ENCODE measurements at regions not wholly inside any gene's neighbourhood (a gene's known extent, or its start where the extent isn't known, plus 50 kb on each side); places are given as distances from the start of the nearest gene placed in this dataset.
A peak's percentile ranks its signal among the peaks of the same experiment; 100 is the strongest.

DNA sequence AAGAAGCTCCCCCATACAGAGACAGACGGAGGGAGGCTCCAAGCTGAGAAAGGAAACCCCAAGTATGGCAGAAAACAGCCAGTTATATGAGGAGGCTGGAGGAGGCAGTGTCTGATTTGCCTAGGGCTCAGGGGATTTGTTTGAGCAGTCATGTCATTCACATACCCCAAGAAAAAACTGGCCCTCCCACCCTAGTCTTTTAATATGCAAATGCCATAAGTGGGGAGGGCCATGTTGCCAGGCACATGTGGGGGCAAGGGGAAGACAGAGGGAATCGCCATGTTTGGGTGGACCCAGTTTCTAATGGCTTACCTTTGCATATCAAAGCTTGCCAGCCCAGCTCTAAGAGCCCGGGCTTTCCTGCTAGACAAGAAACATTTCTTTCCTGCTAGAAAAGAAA, 1163.8 kb downstream of the TAF11L14 start:
- H3K27me3 ChIP-seq (replicated peaks in 1 of 4; ENCODE audit: control insufficient read depth in 3 of 4, extremely low read depth in 1 of 4, insufficient read depth in 3 of 4, low read length in 3 of 4) = no peaks in the 10 kb centered on the region
- no peak overlapping the region for H2AK5ac ChIP-seq (ENCODE audit: low read depth, low read length)
- POLR2A ChIA-PET (ENCODE audit: partially characterized antibody) = interaction anchor here (0.6 kb wide), 1 partner anchor 518 kb away, joined by 4 read pairs; no protein-coding TSS in a partner anchor
- no peak overlapping the region for H3K56ac ChIP-seq (replicated peaks; ENCODE audit: insufficient read length, low read depth, low read length)
- peaks cover 0 to 12% (median 10%) of the 10 kb centered on the region in 4 experiments; a peak in 5 of 7 replicates for H3K4me1 ChIP-seq (replicated peaks in 1 of 4; ENCODE audit: control insufficient read depth in 3 of 4, insufficient read depth in 4 of 4, low read length in 3 of 4)
- no peaks in the 10 kb centered on the region for H3K79me1 ChIP-seq (ENCODE audit: low read depth, low read length)
- CTCF ChIA-PET (ENCODE audit: partially characterized antibody) = no interaction called here
- no peak overlapping the region for H4K8ac ChIP-seq (ENCODE audit: extremely low read depth, insufficient read depth, low read length)
- no peak overlapping the region for H2BK12ac ChIP-seq (ENCODE audit: low read depth, low read length)
- 21% methylated on average over 3 of the region's 3 CpGs; no CpG with 5 or more reads in 1 of the 2 experiments for WGBS, 2 experiments (ENCODE audit: extremely low coverage in 1 of 2, insufficient coverage in 1 of 2, insufficient read length in 1 of 2, insufficient replicate concordance in 2 of 2, low coverage in 1 of 2, low lambda C conversion rate in 2 of 2, missing lambda C conversion rate in 1 of 2)
- H3K4me2 ChIP-seq (ENCODE audit: insufficient read depth in 1 of 2, low read depth in 2 of 2, low read length in 2 of 2) = peak overlapping the region in 1 of 2 experiments; percentile 30; a peak in 2 of 4 replicates
- no peak overlapping the region for H2BK120ac ChIP-seq (replicated peaks; ENCODE audit: low read depth, low read length)
- DNase-seq (ENCODE audit: low read depth in 1 of 2, low spot score in 2 of 2) = peak in 1 of 2 experiments; percentile 87
- H4K5ac ChIP-seq (ENCODE audit: insufficient read length, low read depth, low read length) = no peak overlapping the region
- H3K27ac ChIP-seq (ENCODE audit: low read depth, low read length) = no peak overlapping the region
- H2BK5ac ChIP-seq (ENCODE audit: low read depth, low read length) = peak overlapping the region; percentile 41; the same call in 1 of the 2 replicates
- H3K9ac ChIP-seq (replicated peaks in 1 of 4; ENCODE audit: extremely low read depth in 1 of 4, low read depth in 3 of 4, low read length in 3 of 4) = no peak overlapping the region
- H4K20me1 ChIP-seq (replicated peaks in 1 of 2; ENCODE audit: control insufficient read depth in 1 of 2, insufficient read depth in 2 of 2, low read length in 2 of 2) = no peaks in the 10 kb centered on the region
- no peaks in the 10 kb centered on the region for H3K79me2 ChIP-seq (ENCODE audit: control insufficient read depth in 1 of 2, insufficient read depth in 2 of 2, low read length in 2 of 2)
- peak; percentile 82 for FAIRE-seq
- no peak overlapping the region for H3K4ac ChIP-seq (replicated peaks; ENCODE audit: insufficient read length, low read depth, low read length)
- no peak overlapping the region for H2AFZ ChIP-seq (ENCODE audit: low read length)
- H3K14ac ChIP-seq (ENCODE audit: insufficient read length) = no peak overlapping the region
- H3K23ac ChIP-seq (ENCODE audit: insufficient read length) = no peak overlapping the region
- H2BK20ac ChIP-seq (ENCODE audit: low read length) = 0 out of 2 replicates have a peak overlapping the region, but pooled peaks have one; percentile 11
- no peaks in the 10 kb centered on the region for H3K36me3 ChIP-seq (ENCODE audit: control insufficient read depth in 2 of 4, insufficient read depth in 4 of 4, low read length in 3 of 4)
- no peak overlapping the region for H4K91ac ChIP-seq (replicated peaks; ENCODE audit: insufficient read length, low read length)
- no peaks in the 10 kb centered on the region for H3K23me2 ChIP-seq (ENCODE audit: low read depth, low read length)
- H3K18ac ChIP-seq (ENCODE audit: extremely low read depth, low read length) = no peak overlapping the region
- H3K4me3 ChIP-seq (ENCODE audit: extremely low read depth in 1 of 4, insufficient read depth in 2 of 4, low read depth in 3 of 4, low read length in 4 of 4) = peak overlapping the region in 1 of 4 experiments; percentile 33; a peak in 1 of 8 replicates
- no peak overlapping the region for H2BK15ac ChIP-seq (ENCODE audit: low read length)
- H3K9me3 ChIP-seq (ENCODE audit: insufficient read depth in 2 of 2, low read depth in 1 of 2, low read length in 1 of 2) = no peaks in the 10 kb centered on the region; a peak in 1 of 4 replicates
- TF ChIP-seq POLR2AphosphoS5 (IDR thresholded peaks at IDR 0.05; ENCODE audit: low read depth, low read length) (no peak), SP1 (IDR thresholded peaks at IDR 0.05; ENCODE audit: low read depth, low read length) (peak; percentile 57; the same call in 1 of the 2 replicates), TBP (IDR thresholded peaks at IDR 0.05; ENCODE audit: low read depth, low read length) (0 out of 2 replicates have a peak, but pooled peaks have one; percentile 31), NANOG (IDR thresholded peaks at IDR 0.05; ENCODE audit: insufficient read depth, low read depth, low read length, poor library complexity, severe bottlenecking) (peak; percentile 22), RAD21 (IDR thresholded peaks at IDR 0.05 in 1 of 2, conservative IDR thresholded peaks at IDR 0.05 in 1 of 2; ENCODE audit: low read depth in 2 of 2, low read length in 2 of 2) (peak; percentile 17 to 18; a peak in 2 of 4 replicates), POU5F1 (IDR thresholded peaks at IDR 0.05; ENCODE audit: low read depth, low read length) (peak; percentile 59; the same call in 1 of the 2 replicates), YY1 (IDR thresholded peaks at IDR 0.05; ENCODE audit: low read depth, low read length) (peak; percentile 63; the same call in 1 of the 2 replicates), JUND (IDR thresholded peaks at IDR 0.05; ENCODE audit: low read length) (0 out of 2 replicates have a peak, but pooled peaks have one; percentile 6)
- TF ChIP-seq, protein P1, sequence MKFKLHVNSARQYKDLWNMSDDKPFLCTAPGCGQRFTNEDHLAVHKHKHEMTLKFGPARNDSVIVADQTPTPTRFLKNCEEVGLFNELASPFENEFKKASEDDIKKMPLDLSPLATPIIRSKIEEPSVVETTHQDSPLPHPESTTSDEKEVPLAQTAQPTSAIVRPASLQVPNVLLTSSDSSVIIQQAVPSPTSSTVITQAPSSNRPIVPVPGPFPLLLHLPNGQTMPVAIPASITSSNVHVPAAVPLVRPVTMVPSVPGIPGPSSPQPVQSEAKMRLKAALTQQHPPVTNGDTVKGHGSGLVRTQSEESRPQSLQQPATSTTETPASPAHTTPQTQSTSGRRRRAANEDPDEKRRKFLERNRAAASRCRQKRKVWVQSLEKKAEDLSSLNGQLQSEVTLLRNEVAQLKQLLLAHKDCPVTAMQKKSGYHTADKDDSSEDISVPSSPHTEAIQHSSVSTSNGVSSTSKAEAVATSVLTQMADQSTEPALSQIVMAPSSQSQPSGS (IDR thresholded peaks at IDR 0.05; ENCODE audit: low read length) = 0 out of 2 replicates have a peak, but pooled peaks have one; percentile 53

Data from H1 (cell line).